HG02943 (cell line): ENCODE measurements at regions not wholly inside any gene's neighbourhood (a gene's known extent, or its start where the extent isn't known, plus 50 kb on each side); places are given as distances from the start of the nearest gene placed in this dataset.
A peak's percentile ranks its signal among the peaks of the same experiment; 100 is the strongest.

Experiments
- ATAC-seq: cut with Tn5 transposase; IDR thresholded peaks from one replicate; pipeline ENCODE4 v1.9.1; 2021; ENCODE audit warnings: mild to moderate bottlenecking, low read depth, moderate library complexity; ENCODE audit not compliant: unreplicated experiment

DNA sequence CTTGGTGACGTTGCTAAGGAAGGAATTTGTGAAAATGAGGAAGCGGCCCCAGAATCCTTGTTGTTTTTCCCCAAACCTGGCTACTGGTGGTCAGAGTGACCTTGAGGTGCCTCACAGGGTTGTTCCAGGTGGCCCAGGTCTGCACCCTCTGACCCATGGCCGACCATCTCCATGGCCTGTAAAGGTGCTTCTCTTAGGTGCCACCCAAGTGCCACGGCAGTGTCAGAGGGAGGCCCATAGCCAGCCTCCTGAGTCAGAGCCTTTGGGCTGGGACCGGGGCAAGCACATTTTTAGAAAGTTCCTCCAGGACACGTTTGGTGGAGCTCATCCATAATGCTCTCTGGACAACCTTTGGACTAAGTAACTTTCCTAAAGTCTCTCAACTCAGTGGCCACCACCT lies 83.9 kb upstream of the IRS2 start:
- ATAC-seq, result no peak

DNA sequence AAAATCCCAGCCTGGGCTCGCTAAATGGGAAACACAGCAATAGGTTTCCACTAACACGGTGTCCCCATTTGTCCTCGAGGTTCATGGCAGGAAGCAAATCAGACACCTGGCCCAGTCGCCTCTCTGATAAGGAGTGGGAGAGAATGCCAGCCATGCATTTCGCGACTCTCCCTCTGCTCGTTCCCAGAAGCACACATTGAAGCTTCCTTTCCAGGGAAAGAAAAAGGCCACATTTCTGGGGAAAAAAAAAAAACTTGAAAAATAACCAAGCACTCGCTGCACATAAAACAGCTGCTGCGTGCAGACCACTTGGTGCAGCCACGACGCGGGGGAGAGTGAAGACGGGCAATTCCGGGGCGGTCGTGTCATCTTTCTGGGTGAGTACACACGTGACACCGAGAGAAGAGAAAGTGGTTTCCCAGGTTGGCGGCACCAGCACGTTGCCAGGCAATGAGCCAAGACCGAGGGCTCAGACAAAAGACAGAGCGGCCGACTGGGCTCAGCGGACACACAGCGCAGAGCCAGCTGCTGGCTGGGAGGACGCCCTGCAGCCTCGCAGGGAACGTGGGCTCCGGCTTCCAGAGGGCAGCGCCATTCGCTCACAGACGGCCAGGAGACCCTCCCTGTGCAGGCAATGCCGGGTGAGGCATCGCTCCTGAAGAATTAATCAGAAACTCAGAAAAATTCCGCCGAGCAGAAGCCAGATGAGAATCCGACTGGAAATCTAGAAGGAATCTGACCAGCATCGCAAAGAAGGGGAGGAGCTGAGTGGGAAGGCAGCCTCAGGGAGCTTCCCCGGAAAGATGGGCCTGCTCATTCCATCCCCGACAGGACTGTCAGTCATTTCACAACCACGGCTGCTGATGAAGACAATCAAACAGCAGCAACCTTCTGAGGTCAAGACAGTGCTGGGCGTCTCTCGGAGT lies 83.2 kb upstream of the IRS2 start:
- no peak for ATAC-seq

GRCh38 chr13:109868578-109869311 lies 82.4 kb upstream of the IRS2 start:
- no peak for ATAC-seq

GRCh38 chr13:109867766-109868165 lies 81.4 kb upstream of the IRS2 start:
- ATAC-seq, result no peak

DNA sequence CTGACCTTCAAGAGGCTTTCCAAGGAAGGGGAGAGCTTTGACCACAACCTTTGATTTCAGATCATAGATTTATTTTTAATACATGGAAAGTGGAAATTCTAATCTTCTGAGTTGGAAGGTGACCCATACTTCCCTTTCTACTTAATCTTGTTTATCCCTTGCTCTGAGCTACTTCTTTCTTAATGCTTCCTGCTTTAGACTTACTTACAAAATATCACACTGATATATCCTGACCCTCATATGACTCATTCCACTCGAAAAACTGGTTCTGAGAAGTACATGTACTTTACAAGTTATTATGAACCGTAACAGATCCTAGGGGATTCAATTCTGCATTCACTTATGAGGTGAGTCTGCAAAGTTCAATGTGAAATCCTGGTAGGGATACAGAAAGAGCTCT lies 76.2 kb upstream of the IRS2 start:
- no peak for ATAC-seq

DNA sequence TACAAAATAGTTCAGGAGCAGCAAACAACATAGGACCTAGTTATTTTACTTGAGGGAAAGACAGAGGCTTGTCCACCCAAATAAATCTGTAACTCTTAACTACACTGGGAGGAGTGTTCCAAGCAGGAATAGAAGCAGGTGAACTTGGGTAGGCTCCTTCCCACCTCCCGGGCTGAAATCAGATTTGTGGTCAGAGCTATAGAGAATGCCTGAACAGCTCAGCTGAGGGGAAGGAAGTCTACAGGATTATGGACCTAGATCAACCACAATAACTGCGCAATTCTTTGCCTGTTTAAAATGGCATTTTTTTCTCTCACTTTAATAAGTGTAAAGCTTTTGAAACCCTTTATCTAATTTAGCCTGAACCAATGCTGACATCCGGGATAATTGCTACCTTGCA lies 73.5 kb upstream of the IRS2 start:
- ATAC-seq, result no peak

DNA sequence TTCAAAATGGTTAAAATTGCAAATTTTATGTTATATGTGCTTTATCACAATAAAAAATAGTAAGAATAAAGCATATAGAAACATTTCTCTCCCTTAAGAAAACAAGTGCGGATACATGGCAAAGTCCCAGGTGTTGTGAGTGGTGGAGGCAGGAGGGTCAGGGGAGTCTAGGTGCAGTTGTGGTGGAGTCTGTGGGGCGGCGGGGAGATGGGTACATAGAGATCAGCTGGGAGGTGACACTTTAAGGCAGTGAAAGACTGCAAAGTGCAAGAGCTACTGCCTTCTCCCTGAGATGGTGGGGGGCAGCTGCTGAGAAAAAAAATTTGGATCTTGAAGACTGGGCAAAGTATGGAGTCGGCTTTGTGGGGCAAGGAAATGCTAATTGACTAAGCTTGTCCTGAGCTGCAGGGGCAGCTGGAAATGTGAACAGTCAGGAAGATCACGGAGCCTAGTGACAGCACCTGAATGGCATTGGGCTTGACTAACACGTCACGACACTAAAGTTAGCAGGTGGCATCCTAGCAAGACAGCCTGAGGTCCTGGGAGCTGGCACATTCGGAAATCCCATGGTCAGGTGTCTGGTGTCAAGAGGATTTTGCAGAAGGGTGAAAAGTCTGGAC lies 72.9 kb upstream of the IRS2 start:
- ATAC-seq, result no peak

DNA sequence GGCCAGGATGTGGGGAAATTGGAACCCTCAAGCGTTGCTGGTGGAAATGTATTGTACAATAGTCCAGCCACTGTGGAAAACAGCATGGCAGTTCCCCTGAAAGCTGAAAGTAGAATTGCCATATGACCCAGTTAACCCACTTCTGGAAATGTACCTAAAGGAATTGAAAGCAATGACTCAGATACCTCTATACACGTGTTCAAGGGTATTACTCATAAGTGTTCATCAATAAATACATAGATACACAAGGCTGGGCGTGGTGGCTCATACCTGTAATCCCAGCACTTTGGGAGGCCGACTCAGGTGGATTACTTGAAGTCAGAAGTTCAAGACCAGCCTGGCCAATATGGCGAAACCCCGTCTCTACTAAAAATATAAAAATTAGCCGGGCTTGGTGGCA lies 71.9 kb upstream of the IRS2 start:
- no peak for ATAC-seq

- ATAC-seq, result no peak
Observed at GRCh38 chr13:109857803-109858202, 71.4 kb upstream of the IRS2 start.

DNA sequence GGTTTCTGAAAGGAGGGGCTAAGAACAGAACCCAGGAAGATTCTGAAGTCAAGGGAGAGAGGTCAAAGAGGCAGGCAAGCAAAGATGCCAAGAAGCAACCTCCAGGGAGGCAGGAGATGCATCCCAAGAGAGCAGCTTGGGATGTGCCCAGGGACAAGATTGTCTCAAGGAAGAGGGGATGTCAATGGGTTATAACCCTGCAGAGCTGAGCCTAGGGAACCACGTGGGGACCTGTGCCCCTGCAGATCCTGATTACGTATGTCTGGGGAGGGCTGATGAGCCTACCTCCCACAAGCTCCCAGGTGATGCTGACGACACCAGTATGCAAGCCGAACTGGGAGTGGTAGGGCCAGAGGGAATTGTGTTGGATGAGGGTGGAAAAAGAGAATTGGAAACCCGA lies 70.9 kb upstream of the IRS2 start:
- ATAC-seq, result no peak

DNA sequence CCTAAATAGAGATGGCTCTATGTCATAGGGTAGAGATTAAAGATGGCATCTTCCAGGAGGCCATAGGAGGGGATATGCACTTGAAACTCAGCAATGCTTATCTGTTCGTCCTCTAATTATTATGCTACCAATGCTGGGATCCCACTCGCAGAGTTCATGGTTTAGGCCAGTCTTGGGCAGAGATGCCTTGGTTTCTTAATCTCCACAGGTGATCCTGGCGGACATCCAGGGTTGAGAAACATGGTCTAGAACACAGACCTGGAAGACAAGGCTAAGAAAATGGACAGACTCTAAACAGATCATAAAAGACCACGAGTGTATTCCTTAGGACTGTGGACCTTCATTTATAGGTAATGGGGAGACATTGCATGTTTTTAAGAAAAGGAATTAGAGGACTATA lies 70.0 kb upstream of the IRS2 start:
- no peak for ATAC-seq

- ATAC-seq, result no peak
Observed at GRCh38 chr13:109853153-109853552, 66.8 kb upstream of the IRS2 start.

DNA sequence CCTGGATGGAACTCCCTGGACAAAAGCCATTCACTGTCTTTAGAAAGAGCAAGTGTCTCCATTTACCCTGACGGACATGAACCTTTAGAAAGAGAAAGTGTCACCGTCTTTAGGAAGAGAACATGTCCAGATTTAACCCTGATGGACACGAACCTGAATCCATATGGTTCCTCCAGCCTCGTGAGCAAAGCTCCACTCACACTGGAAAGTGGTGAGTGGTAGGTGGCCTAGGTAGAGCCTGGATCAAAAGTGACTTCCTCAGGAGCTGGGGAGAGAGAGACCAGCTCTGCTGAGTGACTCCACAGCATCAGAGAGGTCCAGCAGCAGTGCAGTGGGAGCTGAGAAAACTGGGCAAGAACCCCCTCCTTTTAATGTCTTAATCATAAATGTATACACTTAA lies 59.8 kb upstream of the IRS2 start:
- ATAC-seq, result no peak

- ATAC-seq, result no peak
Observed at GRCh38 chr13:109844396-109844795, 58.0 kb upstream of the IRS2 start.

GRCh38 chr13:109843695-109844094 lies 57.3 kb upstream of the IRS2 start:
- ATAC-seq, result no peak

DNA sequence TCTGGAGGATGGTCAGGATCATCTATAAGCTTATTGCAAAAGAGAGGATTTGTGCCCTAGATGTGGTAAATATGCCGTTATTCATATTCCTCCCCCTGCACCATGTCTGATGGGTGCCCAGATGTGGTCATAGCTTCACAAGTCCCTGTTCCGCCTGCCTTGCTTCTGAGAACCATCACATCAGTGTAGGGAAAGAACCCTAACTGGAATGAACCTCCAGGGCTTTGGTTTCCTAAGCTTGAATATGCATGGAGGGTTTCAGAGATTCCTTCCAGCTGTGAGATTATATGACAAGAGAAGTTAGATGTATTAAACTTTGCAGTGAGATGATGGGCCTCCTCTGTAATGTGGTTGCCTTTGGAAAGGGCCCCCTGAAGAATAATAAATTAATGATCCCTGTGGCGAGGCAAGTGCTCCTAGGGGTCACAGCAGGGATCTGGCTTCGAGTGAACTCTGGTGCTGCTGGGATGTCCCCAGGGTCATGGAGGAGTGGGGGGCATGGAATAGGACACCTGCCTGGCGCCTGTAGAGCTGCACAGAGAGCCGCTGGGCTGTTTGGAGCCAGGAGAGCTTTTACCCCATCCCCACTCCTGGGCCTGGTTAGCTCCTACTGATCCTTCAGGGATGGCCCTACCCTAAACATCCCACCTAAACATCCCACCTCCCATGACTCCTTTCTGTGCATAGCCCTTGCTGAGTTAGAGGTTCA lies 56.0 kb upstream of the IRS2 start:
- no peak for ATAC-seq

- ATAC-seq, result no peak
Observed at GRCh38 chr13:109840893-109841287, 54.5 kb upstream of the IRS2 start.

GRCh38 chr13:109840201-109840892 lies 54.0 kb upstream of the IRS2 start:
- no peak for ATAC-seq

- ATAC-seq, result peak; percentile 89
Observed at GRCh38 chr13:109836629-109837607, 50.5 kb upstream of the IRS2 start.
